H54 (cell line): ENCODE measurements at regions not wholly inside any gene's neighbourhood (a gene's known extent, or its start where the extent isn't known, plus 50 kb on each side); places are given as distances from the start of the nearest gene placed in this dataset.
"Not testable (repeated sequence)": the region's sequence is repeated elsewhere in the genome, so short reads cannot be mapped to it uniquely, and the experiment has no call there.

ENCODE experiments used
- DNase-seq: peaks from one replicate; pipeline ENCODE4 v3.0.0; 2011; ENCODE audit warnings: low spot score, mixed read lengths; ENCODE audit not compliant: insufficient read length
- FAIRE-seq: peaks from 3 replicates; lab custom pipeline; 2011; peaks lifted over from hg19 to GRCh38; lab: Jason Lieb, UNC
- POLR2A ChIP-seq: IDR thresholded peaks from 2 replicates; pipeline ENCODE4 v1.6.1; 2011; ENCODE audit warnings: low read depth, mild to moderate bottlenecking, low read length

GRCh38 chr3:166457382-166457781 is 620.2 kb upstream of the BCHE start:
- FAIRE-seq (no peak), DNase-seq (no peak)
- TF ChIP-seq POLR2A: no peak

DNA sequence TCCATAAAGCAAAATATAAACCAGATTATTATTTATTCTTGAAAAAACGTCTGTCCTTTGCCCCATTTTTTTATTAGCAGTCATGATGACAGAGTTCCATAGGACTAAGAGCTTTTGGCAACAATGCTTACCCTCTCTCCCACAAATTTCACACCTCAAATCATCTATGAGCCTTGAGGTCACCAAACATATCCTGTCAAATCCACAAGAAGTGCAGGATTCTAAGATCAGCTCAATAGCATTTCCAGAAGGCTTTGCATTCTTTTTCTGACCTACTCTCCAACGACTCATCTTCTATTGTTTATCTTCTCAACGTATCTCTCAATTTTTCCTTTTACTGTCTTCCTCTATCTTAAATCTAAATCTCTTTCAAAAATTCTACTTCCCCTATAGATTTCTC is 619.1 kb upstream of the BCHE start:
- FAIRE-seq (no peak), DNase-seq (no peak)
- TF ChIP-seq POLR2A: no peak

GRCh38 chr3:166455744-166456143 is 618.5 kb upstream of the BCHE start:
- no peak for DNase-seq
- no peak for FAIRE-seq
- TF ChIP-seq POLR2A: no peak

DNA sequence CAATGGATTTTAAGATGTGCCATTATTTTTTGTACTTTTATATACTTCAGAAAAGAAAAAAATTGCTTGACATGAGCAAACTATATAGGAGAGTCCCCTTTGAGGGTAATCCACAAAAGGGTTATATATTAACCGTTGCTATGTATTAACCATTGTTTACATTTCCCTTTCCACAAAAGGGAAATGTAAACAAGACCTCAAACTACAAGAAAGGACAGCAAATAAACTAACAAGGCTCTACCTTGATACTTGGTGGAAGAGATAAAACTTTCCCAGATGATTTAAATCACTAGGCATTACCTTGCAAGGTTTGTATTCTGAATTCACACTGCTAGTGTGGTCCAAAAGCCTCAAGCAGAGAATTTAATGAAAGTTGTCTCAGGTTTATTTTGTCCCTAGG is 616.3 kb upstream of the BCHE start:
- FAIRE-seq: no peak
- DNase-seq: no peak
- TF ChIP-seq POLR2A: no peak

- DNase-seq: no peak
- FAIRE-seq: no peak
- TF ChIP-seq POLR2A: no peak
Measured at GRCh38 chr3:166451997-166452396, 614.8 kb upstream of the BCHE start.

- DNase-seq: no peak
- no peak for FAIRE-seq
- TF ChIP-seq POLR2A: no peak
Measured at GRCh38 chr3:166447513-166447912, 610.3 kb upstream of the BCHE start.

DNA sequence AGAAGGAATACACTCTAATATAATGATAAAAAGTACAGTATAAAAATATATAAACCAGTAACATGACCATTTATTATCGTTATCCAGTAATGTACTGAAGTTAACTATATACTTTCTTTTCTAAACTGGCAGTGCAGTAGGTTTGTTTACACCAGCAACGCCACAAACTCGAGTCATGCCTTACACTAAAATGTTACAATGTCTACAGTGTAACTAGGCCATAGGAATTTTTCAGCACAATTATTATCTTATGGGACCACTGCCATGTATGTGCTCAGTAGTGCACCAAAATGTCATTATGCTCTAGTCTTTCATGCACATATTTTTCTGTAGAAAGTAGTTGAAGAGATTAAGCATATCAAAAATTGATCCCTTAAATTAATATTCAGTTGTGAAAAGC is 609.8 kb upstream of the BCHE start:
- TF ChIP-seq POLR2A: no peak
- DNase-seq (no peak), FAIRE-seq (no peak)

- no peak for DNase-seq
- FAIRE-seq: no peak
- no peak for TF ChIP-seq POLR2A
Measured at GRCh38 chr3:166446291-166446690, 609.1 kb upstream of the BCHE start.

DNA sequence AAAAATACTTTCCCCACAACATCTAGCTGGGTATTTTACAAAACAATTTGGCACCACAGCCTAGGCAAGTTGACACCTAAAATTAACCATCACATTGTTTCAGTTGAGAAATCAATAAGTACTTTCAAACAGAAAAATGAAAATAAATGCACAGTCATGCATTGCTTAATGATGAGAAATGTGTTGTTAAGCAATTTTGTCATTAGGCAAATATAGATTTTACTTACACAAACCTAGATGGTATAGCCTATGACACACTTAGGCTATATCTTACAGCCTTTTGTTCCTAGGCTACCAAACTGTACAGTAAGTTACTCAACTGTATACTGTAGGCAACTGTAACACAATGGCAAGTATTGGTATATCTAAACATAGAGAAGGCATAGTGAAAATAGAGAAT is 608.6 kb upstream of the BCHE start:
- FAIRE-seq (no peak), DNase-seq (no peak)
- no peak for TF ChIP-seq POLR2A

- no peak for FAIRE-seq
- TF ChIP-seq POLR2A: no peak
- no peak for DNase-seq
Measured at GRCh38 chr3:166444756-166445155, 607.5 kb upstream of the BCHE start.

GRCh38 chr3:166444336-166444735 is 607.1 kb upstream of the BCHE start:
- DNase-seq: no peak

DNA sequence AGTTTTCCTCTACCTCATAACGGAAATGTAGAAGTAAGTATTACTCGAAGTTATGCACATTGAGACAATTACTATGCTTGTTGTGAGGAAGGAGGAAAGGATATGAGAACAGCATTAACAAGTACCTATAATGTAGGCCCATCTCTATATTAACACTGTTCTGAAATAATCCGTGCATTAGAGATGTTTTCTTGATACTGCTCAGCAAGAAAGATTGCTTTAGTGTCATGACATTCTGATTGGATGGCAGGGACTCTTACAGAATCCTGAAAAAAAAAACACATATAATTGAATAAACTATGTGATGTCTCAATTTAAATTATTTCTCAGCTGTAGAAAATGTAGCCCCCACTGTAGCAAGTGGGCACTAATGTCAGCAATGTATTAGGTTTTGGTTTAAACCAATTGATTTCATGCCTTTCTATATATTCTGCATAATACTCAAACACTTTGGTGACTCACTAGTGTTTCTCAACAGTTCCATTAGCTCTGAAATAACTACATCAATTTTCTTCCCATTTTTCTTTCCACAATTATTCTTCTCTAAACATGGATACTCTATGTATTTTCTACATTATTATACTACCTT is 598.3 kb upstream of the BCHE start:
- no peak for TF ChIP-seq POLR2A
- no peak for FAIRE-seq
- no peak for DNase-seq

More at GRCh38 chr3:166444336-166444735, 607.1 kb upstream of the BCHE start:
- FAIRE-seq: no peak
- no peak for TF ChIP-seq POLR2A

DNA sequence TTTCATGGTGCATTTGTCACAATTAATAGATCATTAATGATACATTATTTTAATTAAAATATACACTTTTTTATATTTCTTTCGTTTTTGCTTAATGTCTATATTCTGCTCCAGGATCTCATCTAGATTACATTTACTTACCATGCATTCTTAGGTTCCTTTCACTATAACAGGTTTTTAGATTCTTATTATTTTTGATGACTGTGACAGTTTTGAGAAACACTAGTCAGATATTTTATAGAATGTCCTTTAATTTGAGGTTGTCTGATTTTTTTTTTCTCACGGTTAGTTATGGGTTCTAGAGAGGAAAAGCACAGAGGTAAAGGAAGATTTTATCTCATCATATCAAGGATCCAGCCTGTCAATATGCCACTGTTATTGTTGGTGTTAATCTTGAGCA is 595.8 kb upstream of the BCHE start:
- DNase-seq (no peak), FAIRE-seq (no peak)
- no peak for TF ChIP-seq POLR2A

DNA sequence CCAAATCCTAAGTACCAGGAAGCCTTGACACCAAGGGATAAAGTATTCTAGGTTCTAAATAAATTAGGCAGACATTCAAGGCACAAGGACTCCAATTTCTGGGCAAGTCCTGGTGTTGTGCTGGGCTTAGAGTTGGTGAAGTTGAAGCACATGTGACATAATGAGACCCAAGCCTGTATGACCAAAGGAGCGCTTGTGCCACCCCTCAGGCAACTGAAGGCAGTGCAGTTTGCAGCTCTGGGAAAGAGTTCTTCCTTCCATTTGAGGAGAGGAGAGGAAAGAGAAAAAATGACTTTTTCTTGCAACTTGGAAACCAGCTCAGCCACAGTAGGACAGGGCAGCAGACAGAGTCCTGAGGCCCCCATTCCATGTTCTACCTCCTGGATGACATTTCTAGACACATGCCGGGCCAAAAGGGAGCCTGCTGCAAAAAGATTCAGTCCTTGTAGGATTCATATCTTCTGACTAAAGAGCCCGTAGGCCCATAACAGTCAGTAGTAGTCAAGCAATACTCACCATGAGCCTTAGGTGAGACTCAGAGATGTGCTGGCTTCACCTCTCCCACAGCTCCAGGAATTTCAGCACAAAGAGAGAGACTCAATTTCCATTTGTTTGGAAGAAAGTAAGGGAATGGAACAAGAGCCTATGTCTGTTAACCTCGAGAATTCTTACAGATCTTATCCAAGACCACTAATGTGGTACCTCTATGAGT is 588.8 kb upstream of the BCHE start:
- no peak for TF ChIP-seq POLR2A
- DNase-seq: no peak
- no peak for FAIRE-seq

DNA sequence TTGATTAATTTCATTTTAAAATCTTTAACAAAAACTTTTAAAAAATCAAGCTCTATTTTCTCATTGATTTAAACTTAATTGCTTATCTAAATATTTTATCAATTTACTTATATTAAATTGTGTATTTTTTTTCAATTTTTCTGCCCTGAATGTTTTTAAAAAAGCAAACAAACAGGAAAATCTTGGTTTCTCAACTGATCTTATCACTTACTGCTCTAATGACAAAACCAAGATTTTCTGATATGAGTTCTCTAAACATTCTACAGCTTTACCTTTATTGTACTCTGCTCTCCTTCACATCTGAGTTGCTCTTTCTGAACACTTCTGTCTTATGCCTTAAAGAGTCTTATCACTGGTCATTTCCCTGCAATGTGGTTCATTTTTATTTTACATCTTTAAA is 587.8 kb upstream of the BCHE start:
- FAIRE-seq (no peak), DNase-seq (no peak)
- TF ChIP-seq POLR2A: no peak

GRCh38 chr3:166423824-166424513 is 586.7 kb upstream of the BCHE start:
- not testable (repeated sequence) for FAIRE-seq, DNase-seq
